ENCODE measurements at regions not wholly inside any gene's neighbourhood (a gene's known extent, or its start where the extent isn't known, plus 50 kb on each side); places are given as distances from the start of the nearest gene placed in this dataset.

GRCh38 chr4:100075056-100075455 lies 115.2 kb downstream of the DDIT4L start:
- no peak for DNase-seq (ENCODE audit: low read depth)
- ChIA-PET POLR2A (no interaction called here), CTCF (interaction anchor here (0.8 to 1.7 kb wide), 4 partner anchors 12 to 76 kb away, joined by 4 to 5 read pairs (median 4); no protein-coding TSS in a partner anchor)
- no peak overlapping the region for H3K4me3 ChIP-seq (ENCODE audit: low read depth, low read length)
- H3K36me3 ChIP-seq (ENCODE audit: control insufficient read depth, insufficient read depth, low read length), result no peaks in the 10 kb centered on the region
- no peaks in the 10 kb centered on the region for H3K27me3 ChIP-seq (ENCODE audit: control insufficient read depth, insufficient read depth, low read length)
- TF ChIP-seq CTCF (IDR thresholded peaks at IDR 0.05; ENCODE audit: insufficient read depth, low read depth, low read length), result no peak

DNA sequence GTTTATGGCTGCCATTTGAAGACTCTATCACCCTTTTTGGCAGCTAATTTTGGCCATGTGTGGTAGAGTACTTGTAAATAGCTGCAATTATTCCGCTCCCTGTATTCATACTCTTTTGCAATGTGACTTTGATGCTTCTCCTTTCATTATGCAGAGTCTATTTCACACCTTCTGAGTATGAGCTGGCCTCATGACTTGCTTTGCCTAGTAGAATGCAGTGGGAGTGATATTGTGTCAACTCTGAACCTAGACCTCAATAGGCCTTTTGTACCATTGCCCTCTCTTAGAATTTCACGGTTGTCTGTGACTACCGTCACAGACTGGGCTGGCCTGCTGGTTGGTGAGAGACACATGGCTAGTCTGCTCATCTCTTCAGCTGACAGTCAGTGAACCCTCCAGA lies 118.8 kb downstream of the DDIT4L start:
- no peak for TF ChIP-seq CTCF (IDR thresholded peaks at IDR 0.05; ENCODE audit: insufficient read depth, low read depth, low read length)
- H3K4me3 ChIP-seq (ENCODE audit: low read depth, low read length), result no peak overlapping the region
- H3K27me3 ChIP-seq (ENCODE audit: control insufficient read depth, insufficient read depth, low read length), result no peaks in the 10 kb centered on the region
- no peaks in the 10 kb centered on the region for H3K36me3 ChIP-seq (ENCODE audit: control insufficient read depth, insufficient read depth, low read length)
- ChIA-PET CTCF (interaction anchor here (0.5 kb wide), 1 partner anchor 380 kb away, joined by 3 read pairs; no protein-coding TSS in a partner anchor), POLR2A (no interaction called here)
- DNase-seq (ENCODE audit: low read depth), result no peak

- ChIA-PET POLR2A (no interaction called here), CTCF (no interaction called here)
- no peaks in the 10 kb centered on the region for H3K36me3 ChIP-seq (ENCODE audit: control insufficient read depth, insufficient read depth, low read length)
- no peaks in the 10 kb centered on the region for H3K27me3 ChIP-seq (ENCODE audit: control insufficient read depth, insufficient read depth, low read length)
- H3K4me3 ChIP-seq (ENCODE audit: low read depth, low read length), result no peak overlapping the region
- TF ChIP-seq CTCF (IDR thresholded peaks at IDR 0.05; ENCODE audit: insufficient read depth, low read depth, low read length), result no peak
- DNase-seq (ENCODE audit: low read depth), result no peak
Measured at GRCh38 chr4:100070868-100071267, 119.4 kb downstream of the DDIT4L start.

- H3K36me3 ChIP-seq (ENCODE audit: control insufficient read depth, insufficient read depth, low read length), result no peaks in the 10 kb centered on the region
- no peak overlapping the region for H3K4me3 ChIP-seq (ENCODE audit: low read depth, low read length)
- ChIA-PET POLR2A (no interaction called here), CTCF (interaction anchor here (1.2 to 1.9 kb wide), 4 partner anchors 8 to 71 kb away, joined by 3 to 10 read pairs (median 4); no protein-coding TSS in a partner anchor)
- DNase-seq (ENCODE audit: low read depth), result no peak
- H3K27me3 ChIP-seq (ENCODE audit: control insufficient read depth, insufficient read depth, low read length), result no peaks in the 10 kb centered on the region
- no peak for TF ChIP-seq CTCF (IDR thresholded peaks at IDR 0.05; ENCODE audit: insufficient read depth, low read depth, low read length)
Measured at GRCh38 chr4:100069207-100069606, 119.1 kb upstream of the H2AZ1 start.

GRCh38 chr4:100067255-100067654 lies 117.2 kb upstream of the H2AZ1 start:
- DNase-seq (ENCODE audit: low read depth), result no peak
- POLR2A ChIA-PET, result no interaction called here
- Histone ChIP-seq H3K36me3 (ENCODE audit: control insufficient read depth, insufficient read depth, low read length) (no peaks in the 10 kb centered on the region), H3K4me3 (ENCODE audit: low read depth, low read length) (no peak overlapping the region), H3K27me3 (ENCODE audit: control insufficient read depth, insufficient read depth, low read length) (no peaks in the 10 kb centered on the region)
- TF ChIP-seq CTCF (IDR thresholded peaks at IDR 0.05; ENCODE audit: insufficient read depth, low read depth, low read length), result no peak
- CTCF ChIA-PET, result no interaction called here

All from BJ (cell line).